Activated CD4-positive, alpha-beta memory T cell treated with anti-CD3 and anti-CD28 coated beads, Interleukin-2, amount 10 ng/mL, durations not matched to agents 7 days and 5 days (primary cell): ENCODE measurements at regions not wholly inside any gene's neighbourhood (a gene's known extent, or its start where the extent isn't known, plus 50 kb on each side); places are given as distances from the start of the nearest gene placed in this dataset.

ENCODE experiments used
- CTCF ChIA-PET: fragments of 350-600 bp; sonication (Branson Sonifier 250); formaldehyde crosslinking; loops from one replicate; lab custom pipeline; 2021; ENCODE audit warnings: antibody characterized with exemption, inconsistent platforms; lab: Charles Lee
- POLR2A ChIA-PET: fragments of 350-600 bp; sonication (Branson Sonifier 250); formaldehyde crosslinking; loops from one replicate; lab custom pipeline; 2021; ENCODE audit warnings: antibody characterized with exemption; lab: Charles Lee
- DNase-seq: peaks from one replicate; pipeline ENCODE4 v3.0.0-alpha.2; 2020
- H3K27ac Mint-ChIP-seq: one replicate; pipeline ENCODE4 v1.8.0; 2021; ENCODE audit warnings: mild to moderate bottlenecking, mixed read lengths
- H3K27me3 Mint-ChIP-seq: one replicate; pipeline ENCODE4 v1.8.0; 2021; ENCODE audit warnings: mixed read lengths
- H3K36me3 Mint-ChIP-seq: one replicate; pipeline ENCODE4 v1.8.0; 2021; ENCODE audit warnings: low read depth, mixed read lengths
- H3K4me1 Mint-ChIP-seq: one replicate; pipeline ENCODE4 v1.8.0; 2021; ENCODE audit warnings: mixed read lengths
- H3K4me3 Mint-ChIP-seq: one replicate; pipeline ENCODE4 v1.8.0; 2021; ENCODE audit warnings: mild to moderate bottlenecking, mixed read lengths
- H3K9me3 Mint-ChIP-seq: one replicate; pipeline ENCODE4 v1.8.0; 2021; ENCODE audit warnings: mixed read lengths

- no peak overlapping the region for H3K4me3 Mint-ChIP-seq
- no peaks in the 10 kb centered on the region for H3K9me3 Mint-ChIP-seq
- ChIA-PET POLR2A (no interaction called here), CTCF (no interaction called here)
- no peak for DNase-seq
- H3K4me1 Mint-ChIP-seq = no peaks in the 10 kb centered on the region
- no peaks in the 10 kb centered on the region for H3K27me3 Mint-ChIP-seq
- H3K36me3 Mint-ChIP-seq = no peaks in the 10 kb centered on the region
- H3K27ac Mint-ChIP-seq = no peak overlapping the region
Measured at GRCh38 chr2:82819951-82820350, 1639.1 kb downstream of the SUCLG1 start.

- Mint-ChIP-seq H3K9me3 (no peaks in the 10 kb centered on the region), H3K4me1 (no peaks in the 10 kb centered on the region), H3K36me3 (no peaks in the 10 kb centered on the region), H3K4me3 (no peak overlapping the region), H3K27me3 (no peaks in the 10 kb centered on the region), H3K27ac (no peak overlapping the region)
- CTCF ChIA-PET = no interaction called here
- POLR2A ChIA-PET = no interaction called here
- no peak for DNase-seq
Measured at GRCh38 chr2:82814146-82814545, 1644.9 kb downstream of the SUCLG1 start.

GRCh38 chr2:82811946-82812345, 1647.1 kb downstream of the SUCLG1 start:
- DNase-seq = no peak
- Mint-ChIP-seq H3K27me3 (no peaks in the 10 kb centered on the region), H3K4me1 (no peaks in the 10 kb centered on the region), H3K36me3 (no peaks in the 10 kb centered on the region), H3K9me3 (no peaks in the 10 kb centered on the region), H3K4me3 (no peak overlapping the region), H3K27ac (no peak overlapping the region)
- POLR2A ChIA-PET = no interaction called here
- CTCF ChIA-PET = no interaction called here

GRCh38 chr2:82803307-82803706, 1655.8 kb downstream of the SUCLG1 start:
- no peak overlapping the region for H3K27ac Mint-ChIP-seq
- H3K9me3 Mint-ChIP-seq = peaks cover 22% of the 10 kb centered on the region
- CTCF ChIA-PET = no interaction called here
- H3K27me3 Mint-ChIP-seq = no peaks in the 10 kb centered on the region
- no peak for DNase-seq
- POLR2A ChIA-PET = no interaction called here
- no peak overlapping the region for H3K4me3 Mint-ChIP-seq
- no peaks in the 10 kb centered on the region for H3K4me1 Mint-ChIP-seq
- no peaks in the 10 kb centered on the region for H3K36me3 Mint-ChIP-seq

- Mint-ChIP-seq H3K4me1 (no peaks in the 10 kb centered on the region), H3K27me3 (no peaks in the 10 kb centered on the region), H3K36me3 (no peaks in the 10 kb centered on the region), H3K4me3 (no peak overlapping the region), H3K9me3 (peaks cover 11% of the 10 kb centered on the region), H3K27ac (no peak overlapping the region)
- ChIA-PET CTCF (no interaction called here), POLR2A (no interaction called here)
- DNase-seq = no peak
Measured at GRCh38 chr2:82797469-82797868, 1661.6 kb downstream of the SUCLG1 start.

GRCh38 chr2:82796132-82796531, 1662.9 kb downstream of the SUCLG1 start:
- Mint-ChIP-seq H3K4me1 (no peaks in the 10 kb centered on the region), H3K36me3 (no peaks in the 10 kb centered on the region), H3K27ac (no peak overlapping the region), H3K4me3 (no peak overlapping the region), H3K9me3 (peaks cover 6% of the 10 kb centered on the region), H3K27me3 (no peaks in the 10 kb centered on the region)
- no peak for DNase-seq
- CTCF ChIA-PET = no interaction called here
- POLR2A ChIA-PET = no interaction called here

- no peaks in the 10 kb centered on the region for H3K36me3 Mint-ChIP-seq
- H3K27ac Mint-ChIP-seq = no peak overlapping the region
- ChIA-PET POLR2A (no interaction called here), CTCF (no interaction called here)
- H3K27me3 Mint-ChIP-seq = no peaks in the 10 kb centered on the region
- H3K4me1 Mint-ChIP-seq = no peaks in the 10 kb centered on the region
- DNase-seq = no peak
- H3K4me3 Mint-ChIP-seq = no peak overlapping the region
- peaks cover 6% of the 10 kb centered on the region for H3K9me3 Mint-ChIP-seq
Measured at GRCh38 chr2:82795446-82795845, 1663.6 kb downstream of the SUCLG1 start.

GRCh38 chr2:82793711-82794435, 1665.2 kb downstream of the SUCLG1 start:
- H3K4me3 Mint-ChIP-seq = no peak overlapping the region
- ChIA-PET CTCF (no interaction called here), POLR2A (no interaction called here)
- no peaks in the 10 kb centered on the region for H3K27me3 Mint-ChIP-seq
- no peak overlapping the region for H3K27ac Mint-ChIP-seq
- H3K9me3 Mint-ChIP-seq = peaks cover 6% of the 10 kb centered on the region
- DNase-seq = no peak
- H3K36me3 Mint-ChIP-seq = no peaks in the 10 kb centered on the region
- no peaks in the 10 kb centered on the region for H3K4me1 Mint-ChIP-seq

GRCh38 chr2:82792316-82792715, 1666.8 kb downstream of the SUCLG1 start:
- no peak for DNase-seq
- POLR2A ChIA-PET = no interaction called here
- H3K27me3 Mint-ChIP-seq = no peaks in the 10 kb centered on the region
- no peak overlapping the region for H3K4me3 Mint-ChIP-seq
- H3K9me3 Mint-ChIP-seq = peaks cover 7% of the 10 kb centered on the region
- no peaks in the 10 kb centered on the region for H3K36me3 Mint-ChIP-seq
- no peak overlapping the region for H3K27ac Mint-ChIP-seq
- no peaks in the 10 kb centered on the region for H3K4me1 Mint-ChIP-seq
- CTCF ChIA-PET = no interaction called here

GRCh38 chr2:82790206-82791021, 1668.7 kb downstream of the SUCLG1 start:
- no peaks in the 10 kb centered on the region for H3K36me3 Mint-ChIP-seq
- POLR2A ChIA-PET = no interaction called here
- H3K4me1 Mint-ChIP-seq = no peaks in the 10 kb centered on the region
- no peak overlapping the region for H3K27ac Mint-ChIP-seq
- DNase-seq = no peak
- CTCF ChIA-PET = no interaction called here
- H3K9me3 Mint-ChIP-seq = peaks cover 4% of the 10 kb centered on the region
- no peaks in the 10 kb centered on the region for H3K27me3 Mint-ChIP-seq
- H3K4me3 Mint-ChIP-seq = no peak overlapping the region

GRCh38 chr2:82789851-82790205, 1669.3 kb downstream of the SUCLG1 start:
- no peak overlapping the region for H3K27ac Mint-ChIP-seq
- no peaks in the 10 kb centered on the region for H3K4me1 Mint-ChIP-seq
- no peak for DNase-seq
- H3K27me3 Mint-ChIP-seq = no peaks in the 10 kb centered on the region
- no peak overlapping the region for H3K4me3 Mint-ChIP-seq
- POLR2A ChIA-PET = no interaction called here
- peaks cover 4% of the 10 kb centered on the region for H3K9me3 Mint-ChIP-seq
- CTCF ChIA-PET = no interaction called here
- no peaks in the 10 kb centered on the region for H3K36me3 Mint-ChIP-seq

GRCh38 chr2:82781176-82781915, 1677.7 kb downstream of the SUCLG1 start:
- Mint-ChIP-seq H3K27me3 (no peaks in the 10 kb centered on the region), H3K4me3 (no peak overlapping the region), H3K4me1 (no peaks in the 10 kb centered on the region), H3K9me3 (peaks cover 4% of the 10 kb centered on the region), H3K36me3 (no peaks in the 10 kb centered on the region), H3K27ac (no peak overlapping the region)
- no peak for DNase-seq
- ChIA-PET CTCF (no interaction called here), POLR2A (no interaction called here)

GRCh38 chr2:82780050-82780449, 1679.0 kb downstream of the SUCLG1 start:
- no peaks in the 10 kb centered on the region for H3K36me3 Mint-ChIP-seq
- CTCF ChIA-PET = no interaction called here

More at GRCh38 chr2:82780050-82780449, 1679.0 kb downstream of the SUCLG1 start:
- Mint-ChIP-seq H3K4me3 (no peak overlapping the region), H3K27me3 (no peaks in the 10 kb centered on the region), H3K27ac (no peak overlapping the region), H3K9me3 (peaks cover 4% of the 10 kb centered on the region), H3K4me1 (no peaks in the 10 kb centered on the region)
- no peak for DNase-seq
- POLR2A ChIA-PET = no interaction called here
